GM23338 (cell line): ENCODE measurements at regions not wholly inside any gene's neighbourhood (a gene's known extent, or its start where the extent isn't known, plus 50 kb on each side); places are given as distances from the start of the nearest gene placed in this dataset.

Experiments
- CREB1 ChIP-seq: fragments of 250-450 bp; sonication (Bioruptor Pico); IDR thresholded peaks from 2 replicates; pipeline ENCODE4 v1.5.0; 2020; ENCODE audit warnings: low read depth, mild to moderate bottlenecking, moderate library complexity
- CTCF ChIP-seq, 2 experiments: fragments of 200-600 bp in 1 of 2; sonication (generic) in 1 of 2; conservative IDR thresholded peaks; 2 replicates each; pipeline versions ENCODE4 v1.5.1 to v1.6.1; 2016 to 2017; ENCODE audit warnings: antibody characterized with exemption in 2 of 2, low read depth in 2 of 2, mild to moderate bottlenecking in 2 of 2, moderate library complexity in 1 of 2
- ETS1 ChIP-seq: IDR thresholded peaks from 2 replicates; pipeline ENCODE4 v1.6.1; 2016; ENCODE audit warnings: antibody characterized with exemption
- EZH2 ChIP-seq: fragments of 200-600 bp; sonication (generic); IDR thresholded peaks from one replicate; pipeline ENCODE4 v1.8.0; 2017; ENCODE audit warnings: antibody characterized with exemption, mild to moderate bottlenecking, low read depth; ENCODE audit not compliant: unreplicated experiment
- EZH2phosphoT487 ChIP-seq: fragments of 200-600 bp; sonication (generic); IDR thresholded peaks from one replicate; pipeline ENCODE4 v1.8.1; 2018; ENCODE audit warnings: antibody characterized with exemption; ENCODE audit not compliant: unreplicated experiment
- JUNB ChIP-seq: IDR thresholded peaks from one replicate; pipeline ENCODE4 v1.6.1; 2016; ENCODE audit warnings: antibody characterized with exemption; ENCODE audit not compliant: unreplicated experiment
- POLR2AphosphoS5 ChIP-seq: IDR thresholded peaks from 2 replicates; pipeline ENCODE4 v1.6.1; 2016; ENCODE audit warnings: antibody characterized with exemption, low read depth
- STAT1 ChIP-seq: IDR thresholded peaks from one replicate; pipeline ENCODE4 v1.6.1; 2016; ENCODE audit warnings: antibody characterized with exemption; ENCODE audit not compliant: unreplicated experiment
- ZNF114 ChIP-seq: fragments of 250-450 bp; sonication (Bioruptor Pico); IDR thresholded peaks from 2 replicates; pipeline ENCODE4 v1.5.0; 2020; ENCODE audit warnings: mild to moderate bottlenecking, moderate library complexity
- ZNF331 ChIP-seq: fragments of 250-450 bp; sonication (Bioruptor Pico); IDR thresholded peaks from 2 replicates; pipeline ENCODE4 v1.5.0; 2020; ENCODE audit warnings: low read depth, mild to moderate bottlenecking, moderate library complexity
- TF ChIP-seq, protein P1 (sequence below): IDR thresholded peaks from one replicate; pipeline ENCODE4 v1.6.1; 2018; ENCODE audit warnings: antibody characterized with exemption; ENCODE audit not compliant: unreplicated experiment
- TF ChIP-seq, protein P2 (sequence below): fragments of 250-450 bp; sonication (Bioruptor Pico); IDR thresholded peaks from 2 replicates; pipeline ENCODE4 v1.5.0; 2020; ENCODE audit warnings: mild to moderate bottlenecking, moderate library complexity

GRCh38 chr5:156153602-156154001 lies 173.4 kb upstream of the SGCD start:
- TF ChIP-seq CTCF (conservative IDR thresholded peaks at IDR 0.05; ENCODE audit: low read depth in 2 of 2) (no peak), CREB1 (CRISPR knock-in tag) (no peak), STAT1 (no peak), EZH2 (no peak), ETS1 (no peak), POLR2AphosphoS5 (no peak), EZH2phosphoT487 (no peak), JUNB (no peak), ZNF114 (no peak), ZNF331 (CRISPR knock-in tag) (no peak)
- TF ChIP-seq, protein P1, sequence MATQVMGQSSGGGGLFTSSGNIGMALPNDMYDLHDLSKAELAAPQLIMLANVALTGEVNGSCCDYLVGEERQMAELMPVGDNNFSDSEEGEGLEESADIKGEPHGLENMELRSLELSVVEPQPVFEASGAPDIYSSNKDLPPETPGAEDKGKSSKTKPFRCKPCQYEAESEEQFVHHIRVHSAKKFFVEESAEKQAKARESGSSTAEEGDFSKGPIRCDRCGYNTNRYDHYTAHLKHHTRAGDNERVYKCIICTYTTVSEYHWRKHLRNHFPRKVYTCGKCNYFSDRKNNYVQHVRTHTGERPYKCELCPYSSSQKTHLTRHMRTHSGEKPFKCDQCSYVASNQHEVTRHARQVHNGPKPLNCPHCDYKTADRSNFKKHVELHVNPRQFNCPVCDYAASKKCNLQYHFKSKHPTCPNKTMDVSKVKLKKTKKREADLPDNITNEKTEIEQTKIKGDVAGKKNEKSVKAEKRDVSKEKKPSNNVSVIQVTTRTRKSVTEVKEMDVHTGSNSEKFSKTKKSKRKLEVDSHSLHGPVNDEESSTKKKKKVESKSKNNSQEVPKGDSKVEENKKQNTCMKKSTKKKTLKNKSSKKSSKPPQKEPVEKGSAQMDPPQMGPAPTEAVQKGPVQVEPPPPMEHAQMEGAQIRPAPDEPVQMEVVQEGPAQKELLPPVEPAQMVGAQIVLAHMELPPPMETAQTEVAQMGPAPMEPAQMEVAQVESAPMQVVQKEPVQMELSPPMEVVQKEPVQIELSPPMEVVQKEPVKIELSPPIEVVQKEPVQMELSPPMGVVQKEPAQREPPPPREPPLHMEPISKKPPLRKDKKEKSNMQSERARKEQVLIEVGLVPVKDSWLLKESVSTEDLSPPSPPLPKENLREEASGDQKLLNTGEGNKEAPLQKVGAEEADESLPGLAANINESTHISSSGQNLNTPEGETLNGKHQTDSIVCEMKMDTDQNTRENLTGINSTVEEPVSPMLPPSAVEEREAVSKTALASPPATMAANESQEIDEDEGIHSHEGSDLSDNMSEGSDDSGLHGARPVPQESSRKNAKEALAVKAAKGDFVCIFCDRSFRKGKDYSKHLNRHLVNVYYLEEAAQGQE: no peak
- TF ChIP-seq, protein P2, sequence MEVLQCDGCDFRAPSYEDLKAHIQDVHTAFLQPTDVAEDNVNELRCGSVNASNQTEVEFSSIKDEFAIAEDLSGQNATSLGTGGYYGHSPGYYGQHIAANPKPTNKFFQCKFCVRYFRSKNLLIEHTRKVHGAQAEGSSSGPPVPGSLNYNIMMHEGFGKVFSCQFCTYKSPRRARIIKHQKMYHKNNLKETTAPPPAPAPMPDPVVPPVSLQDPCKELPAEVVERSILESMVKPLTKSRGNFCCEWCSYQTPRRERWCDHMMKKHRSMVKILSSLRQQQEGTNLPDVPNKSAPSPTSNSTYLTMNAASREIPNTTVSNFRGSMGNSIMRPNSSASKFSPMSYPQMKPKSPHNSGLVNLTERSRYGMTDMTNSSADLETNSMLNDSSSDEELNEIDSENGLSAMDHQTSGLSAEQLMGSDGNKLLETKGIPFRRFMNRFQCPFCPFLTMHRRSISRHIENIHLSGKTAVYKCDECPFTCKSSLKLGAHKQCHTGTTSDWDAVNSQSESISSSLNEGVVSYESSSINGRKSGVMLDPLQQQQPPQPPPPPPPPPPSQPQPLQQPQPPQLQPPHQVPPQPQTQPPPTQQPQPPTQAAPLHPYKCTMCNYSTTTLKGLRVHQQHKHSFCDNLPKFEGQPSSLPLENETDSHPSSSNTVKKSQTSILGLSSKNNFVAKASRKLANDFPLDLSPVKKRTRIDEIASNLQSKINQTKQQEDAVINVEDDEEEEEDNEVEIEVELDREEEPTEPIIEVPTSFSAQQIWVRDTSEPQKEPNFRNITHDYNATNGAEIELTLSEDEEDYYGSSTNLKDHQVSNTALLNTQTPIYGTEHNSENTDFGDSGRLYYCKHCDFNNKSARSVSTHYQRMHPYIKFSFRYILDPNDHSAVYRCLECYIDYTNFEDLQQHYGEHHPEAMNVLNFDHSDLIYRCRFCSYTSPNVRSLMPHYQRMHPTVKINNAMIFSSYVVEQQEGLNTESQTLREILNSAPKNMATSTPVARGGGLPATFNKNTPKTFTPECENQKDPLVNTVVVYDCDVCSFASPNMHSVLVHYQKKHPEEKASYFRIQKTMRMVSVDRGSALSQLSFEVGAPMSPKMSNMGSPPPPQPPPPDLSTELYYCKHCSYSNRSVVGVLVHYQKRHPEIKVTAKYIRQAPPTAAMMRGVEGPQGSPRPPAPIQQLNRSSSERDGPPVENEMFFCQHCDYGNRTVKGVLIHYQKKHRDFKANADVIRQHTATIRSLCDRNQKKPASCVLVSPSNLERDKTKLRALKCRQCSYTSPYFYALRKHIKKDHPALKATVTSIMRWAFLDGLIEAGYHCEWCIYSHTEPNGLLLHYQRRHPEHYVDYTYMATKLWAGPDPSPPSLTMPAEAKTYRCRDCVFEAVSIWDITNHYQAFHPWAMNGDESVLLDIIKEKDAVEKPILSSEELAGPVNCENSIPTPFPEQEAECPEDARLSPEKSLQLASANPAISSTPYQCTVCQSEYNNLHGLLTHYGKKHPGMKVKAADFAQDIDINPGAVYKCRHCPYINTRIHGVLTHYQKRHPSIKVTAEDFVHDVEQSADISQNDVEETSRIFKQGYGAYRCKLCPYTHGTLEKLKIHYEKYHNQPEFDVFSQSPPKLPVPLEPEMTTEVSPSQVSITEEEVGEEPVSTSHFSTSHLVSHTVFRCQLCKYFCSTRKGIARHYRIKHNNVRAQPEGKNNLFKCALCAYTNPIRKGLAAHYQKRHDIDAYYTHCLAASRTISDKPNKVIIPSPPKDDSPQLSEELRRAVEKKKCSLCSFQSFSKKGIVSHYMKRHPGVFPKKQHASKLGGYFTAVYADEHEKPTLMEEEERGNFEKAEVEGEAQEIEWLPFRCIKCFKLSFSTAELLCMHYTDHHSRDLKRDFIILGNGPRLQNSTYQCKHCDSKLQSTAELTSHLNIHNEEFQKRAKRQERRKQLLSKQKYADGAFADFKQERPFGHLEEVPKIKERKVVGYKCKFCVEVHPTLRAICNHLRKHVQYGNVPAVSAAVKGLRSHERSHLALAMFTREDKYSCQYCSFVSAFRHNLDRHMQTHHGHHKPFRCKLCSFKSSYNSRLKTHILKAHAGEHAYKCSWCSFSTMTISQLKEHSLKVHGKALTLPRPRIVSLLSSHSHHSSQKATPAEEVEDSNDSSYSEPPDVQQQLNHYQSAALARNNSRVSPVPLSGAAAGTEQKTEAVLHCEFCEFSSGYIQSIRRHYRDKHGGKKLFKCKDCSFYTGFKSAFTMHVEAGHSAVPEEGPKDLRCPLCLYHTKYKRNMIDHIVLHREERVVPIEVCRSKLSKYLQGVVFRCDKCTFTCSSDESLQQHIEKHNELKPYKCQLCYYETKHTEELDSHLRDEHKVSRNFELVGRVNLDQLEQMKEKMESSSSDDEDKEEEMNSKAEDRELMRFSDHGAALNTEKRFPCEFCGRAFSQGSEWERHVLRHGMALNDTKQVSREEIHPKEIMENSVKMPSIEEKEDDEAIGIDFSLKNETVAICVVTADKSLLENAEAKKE (CRISPR knock-in tag): no peak
